Activated T-helper 1 cell treated with anti-CD3 and anti-CD28 coated beads, Interleukin-12 subunit alpha, Interleukin-12 subunit beta, Interleukin-2, Interleukin-4 antibody, amounts not matched to agents 30 ng/mL and 10 ng/mL and 1 ng/mL, durations not matched to agents 14 hours and 24 hours and 36 hours (primary cell): ENCODE measurements at regions not wholly inside any gene's neighbourhood (a gene's known extent, or its start where the extent isn't known, plus 50 kb on each side); places are given as distances from the start of the nearest gene placed in this dataset.

Experiments used
- DNase-seq: peaks from one replicate; pipeline ENCODE4 v3.0.0; 2021; ENCODE audit warnings: low spot score
- H3K27ac Mint-ChIP-seq: one replicate; pipeline ENCODE4 v1.8.0; 2021; ENCODE audit warnings: mild to moderate bottlenecking, mixed read lengths
- H3K27me3 Mint-ChIP-seq: one replicate; pipeline ENCODE4 v1.8.0; 2022; ENCODE audit warnings: mild to moderate bottlenecking, moderate library complexity, mixed read lengths; ENCODE audit not compliant: insufficient read depth
- H3K36me3 Mint-ChIP-seq: one replicate; pipeline ENCODE4 v1.8.0; 2021; ENCODE audit warnings: low read depth, mixed read lengths
- H3K4me1 Mint-ChIP-seq: one replicate; pipeline ENCODE4 v1.8.0; 2021; ENCODE audit warnings: low read depth, mixed read lengths
- H3K4me3 Mint-ChIP-seq: one replicate; pipeline ENCODE4 v1.8.0; 2021; ENCODE audit warnings: mild to moderate bottlenecking, moderate library complexity, mixed read lengths
- H3K9me3 Mint-ChIP-seq: one replicate; pipeline ENCODE4 v1.8.0; 2021; ENCODE audit warnings: mixed read lengths
- intact Hi-C: fragments of 100-400 bp; cut with micrococcal nuclease; formaldehyde crosslinking; loops from one replicate; pipeline ENCODE4 v1.15.1; 2024

DNA sequence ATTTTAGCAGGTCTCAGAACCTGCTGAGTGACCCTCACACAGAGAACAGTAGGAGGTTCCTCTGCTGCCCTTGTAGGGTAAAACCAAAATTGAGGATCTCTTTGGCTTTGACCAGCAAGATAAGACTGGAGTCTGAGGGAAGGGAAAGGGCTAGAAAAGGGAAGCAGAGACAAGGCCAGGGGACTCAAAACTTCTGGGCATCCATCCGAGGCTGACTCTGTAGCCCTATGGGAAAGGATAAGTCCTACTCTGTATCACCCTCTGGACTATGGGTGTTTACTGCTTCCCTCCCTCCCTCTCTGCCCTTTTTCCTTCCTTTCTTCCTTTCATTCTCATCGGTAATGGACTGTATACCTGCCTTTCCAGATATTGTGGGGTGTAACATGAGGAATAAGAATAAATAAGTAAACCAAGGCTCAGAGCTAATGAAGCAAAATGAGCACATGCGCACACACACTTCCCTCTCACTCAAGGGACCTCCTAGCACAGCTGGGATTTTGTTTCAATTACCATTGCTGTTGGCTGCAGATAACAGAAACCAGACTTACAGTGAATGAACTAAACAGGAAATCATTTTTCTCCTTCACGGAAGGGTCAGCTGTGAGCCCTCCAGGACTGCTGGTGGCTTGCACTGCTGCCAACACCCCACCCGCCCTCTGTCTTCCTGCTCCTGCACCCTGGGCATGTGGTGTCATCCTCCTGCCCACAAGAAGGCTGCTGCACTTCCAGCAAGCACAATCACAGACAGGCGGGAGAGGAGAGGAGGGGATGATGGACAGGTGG, 404.4 kb upstream of the CCDC196 start:
- H3K36me3 Mint-ChIP-seq, result no peaks in the 10 kb centered on the region
- H3K4me1 Mint-ChIP-seq, result no peaks in the 10 kb centered on the region
- H3K27ac Mint-ChIP-seq, result no peak overlapping the region
- intact Hi-C loops, result no loop called here
- no peak overlapping the region for H3K4me3 Mint-ChIP-seq
- DNase-seq, result no peak
- H3K27me3 Mint-ChIP-seq, result peaks cover 24% of the 10 kb centered on the region
- no peaks in the 10 kb centered on the region for H3K9me3 Mint-ChIP-seq

GRCh38 chr14:66085224-66085623, 400.9 kb upstream of the CCDC196 start:
- intact Hi-C loops, result no loop called here
- no peaks in the 10 kb centered on the region for H3K9me3 Mint-ChIP-seq

DNA sequence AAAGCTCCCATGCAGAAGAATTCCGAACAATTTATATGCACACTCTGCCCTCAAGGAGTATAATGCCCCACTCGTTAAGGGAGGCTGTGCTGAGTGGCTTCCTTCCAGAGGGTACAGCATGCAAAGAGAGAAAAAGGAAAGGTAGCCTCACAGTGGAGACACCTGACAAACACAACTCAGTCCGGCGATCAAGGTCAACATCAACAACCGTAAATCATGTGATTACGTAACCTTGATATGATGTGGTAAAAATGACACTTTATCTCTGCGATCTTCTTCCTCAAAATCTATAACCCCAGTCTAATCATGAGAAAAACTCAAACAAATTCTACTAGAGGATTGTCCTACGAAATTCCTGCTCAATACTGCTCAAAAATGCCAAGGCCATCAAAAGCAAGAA, 400.5 kb upstream of the CCDC196 start:
- intact Hi-C loops, result no loop called here
- Mint-ChIP-seq H3K4me3 (no peak overlapping the region), H3K36me3 (no peaks in the 10 kb centered on the region), H3K27ac (no peak overlapping the region), H3K9me3 (no peaks in the 10 kb centered on the region), H3K27me3 (peaks cover 30% of the 10 kb centered on the region), H3K4me1 (no peaks in the 10 kb centered on the region)
- DNase-seq, result no peak

More at GRCh38 chr14:66085224-66085623, 400.9 kb upstream of the CCDC196 start:
- Mint-ChIP-seq H3K27ac (no peak overlapping the region), H3K27me3 (peaks cover 30% of the 10 kb centered on the region), H3K4me1 (no peaks in the 10 kb centered on the region), H3K36me3 (no peaks in the 10 kb centered on the region), H3K4me3 (no peak overlapping the region)
- no peak for DNase-seq

DNA sequence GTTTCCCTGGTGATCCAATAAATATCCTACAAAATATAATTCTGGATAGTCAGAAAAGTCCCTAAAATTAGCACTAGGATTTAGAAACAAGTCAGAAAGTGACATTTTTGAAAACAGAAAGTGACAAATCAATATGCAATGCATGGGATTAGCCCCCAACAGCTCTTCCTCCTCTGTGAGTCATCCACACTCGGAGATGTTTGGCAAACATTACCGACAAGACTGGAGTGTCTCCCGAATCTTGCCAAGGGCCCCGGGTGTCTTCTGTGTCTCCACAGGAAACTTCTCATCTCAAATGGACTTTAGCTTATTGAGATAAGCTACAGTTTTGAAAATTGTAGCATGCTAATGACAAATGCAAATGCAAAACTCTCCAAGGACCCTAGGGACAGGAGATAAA, 398.9 kb upstream of the CCDC196 start:
- H3K9me3 Mint-ChIP-seq, result no peaks in the 10 kb centered on the region
- no peaks in the 10 kb centered on the region for H3K4me1 Mint-ChIP-seq
- H3K27me3 Mint-ChIP-seq, result peaks cover 26% of the 10 kb centered on the region
- no peak for DNase-seq
- no peaks in the 10 kb centered on the region for H3K36me3 Mint-ChIP-seq
- intact Hi-C loops, result no loop called here
- no peak overlapping the region for H3K27ac Mint-ChIP-seq
- H3K4me3 Mint-ChIP-seq, result no peak overlapping the region

- intact Hi-C loops, result no loop called here
- H3K4me1 Mint-ChIP-seq, result no peaks in the 10 kb centered on the region
- H3K9me3 Mint-ChIP-seq, result no peaks in the 10 kb centered on the region
- H3K4me3 Mint-ChIP-seq, result no peak overlapping the region
- H3K27me3 Mint-ChIP-seq, result peaks cover 19% of the 10 kb centered on the region
- DNase-seq, result no peak
- H3K36me3 Mint-ChIP-seq, result no peaks in the 10 kb centered on the region
- no peak overlapping the region for H3K27ac Mint-ChIP-seq
Observed at GRCh38 chr14:66088656-66089055, 397.5 kb upstream of the CCDC196 start.

DNA sequence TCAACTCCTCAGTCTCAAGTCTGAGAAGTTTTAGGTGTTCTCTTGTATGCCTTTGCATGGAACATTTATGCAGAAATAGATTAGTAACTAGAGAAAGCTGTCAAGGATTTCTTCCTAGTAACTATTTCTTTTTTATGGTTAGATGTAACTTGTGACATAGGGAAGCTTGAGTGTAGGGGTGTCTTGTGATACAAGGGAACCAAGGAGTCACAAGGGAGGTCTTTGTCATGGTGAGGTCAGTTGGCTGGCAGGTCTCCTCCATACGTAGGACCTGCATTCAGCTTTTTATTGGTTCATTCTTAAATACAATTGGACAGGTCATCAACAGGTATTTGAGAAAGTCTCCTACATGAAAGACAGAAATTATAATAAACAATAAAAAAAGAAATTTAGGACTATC, 394.0 kb upstream of the CCDC196 start:
- H3K9me3 Mint-ChIP-seq, result no peaks in the 10 kb centered on the region
- intact Hi-C loops, result no loop called here
- H3K27ac Mint-ChIP-seq, result no peak overlapping the region
- no peaks in the 10 kb centered on the region for H3K4me1 Mint-ChIP-seq
- H3K4me3 Mint-ChIP-seq, result no peak overlapping the region
- no peaks in the 10 kb centered on the region for H3K36me3 Mint-ChIP-seq
- H3K27me3 Mint-ChIP-seq, result peaks cover 16% of the 10 kb centered on the region
- no peak for DNase-seq

DNA sequence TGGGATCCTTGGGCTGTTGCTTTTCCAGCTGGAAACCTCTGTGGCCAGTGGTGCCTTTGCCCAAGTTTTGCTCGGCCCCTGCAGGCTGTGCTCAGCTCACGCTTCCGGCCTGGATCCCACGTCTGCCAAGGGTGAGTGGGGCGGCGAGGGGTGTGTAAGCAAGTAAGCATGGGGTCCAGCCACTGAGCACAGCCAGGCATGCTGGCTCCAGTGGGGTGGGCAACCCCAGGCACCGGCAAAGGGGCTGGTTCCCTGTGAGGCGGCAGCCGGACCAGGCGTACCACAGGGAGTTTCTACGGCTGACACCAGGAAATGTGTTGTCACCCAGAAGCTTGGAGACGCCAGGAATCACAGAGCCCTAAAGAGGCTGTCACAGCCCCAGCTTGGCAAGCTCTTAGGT, 393.4 kb upstream of the CCDC196 start:
- Mint-ChIP-seq H3K4me3 (no peak overlapping the region), H3K9me3 (no peaks in the 10 kb centered on the region), H3K36me3 (no peaks in the 10 kb centered on the region), H3K27ac (no peak overlapping the region), H3K4me1 (no peaks in the 10 kb centered on the region), H3K27me3 (peaks cover 17% of the 10 kb centered on the region)
- intact Hi-C loops, result no loop called here
- no peak for DNase-seq

DNA sequence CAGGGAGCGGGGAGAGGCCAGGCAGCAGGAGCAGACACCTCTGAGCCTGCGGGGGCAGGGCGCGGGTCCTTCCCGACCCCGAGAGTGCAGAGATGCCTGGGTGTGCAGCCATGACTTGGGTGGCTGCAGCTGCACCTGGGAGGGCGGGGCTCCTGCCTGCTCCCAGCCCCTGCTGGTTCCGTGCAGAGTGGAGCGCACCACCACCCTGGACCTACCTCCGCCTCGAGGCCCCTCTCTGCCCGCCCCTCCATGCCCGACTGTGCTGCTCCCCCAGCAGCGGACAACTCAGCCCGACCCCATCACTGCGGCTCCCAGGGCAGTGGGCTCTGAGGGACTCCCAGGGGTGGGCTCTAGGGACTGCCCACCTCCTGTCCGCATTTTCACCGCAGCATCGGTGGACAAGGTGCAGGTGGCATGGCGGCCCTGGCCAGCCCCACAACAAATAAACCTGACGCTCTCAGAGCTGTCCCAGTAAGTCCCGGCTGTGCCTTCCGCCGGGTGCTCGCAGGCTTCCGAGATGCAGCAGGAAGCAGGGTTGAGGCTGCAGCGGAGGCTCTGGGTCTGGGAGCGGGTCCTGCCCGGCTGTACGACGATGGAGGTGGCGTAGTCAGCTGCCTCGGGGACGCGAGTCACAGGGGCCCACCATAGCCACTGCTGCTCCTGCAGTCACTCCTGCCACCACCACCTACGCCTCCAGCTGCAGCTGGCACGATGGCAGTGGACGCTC, 392.0 kb upstream of the CCDC196 start:
- H3K27ac Mint-ChIP-seq, result no peak overlapping the region

GRCh38 chr14:66099451-66099850, 386.7 kb upstream of the CCDC196 start:
- Mint-ChIP-seq H3K9me3 (no peaks in the 10 kb centered on the region), H3K4me3 (no peak overlapping the region), H3K36me3 (no peaks in the 10 kb centered on the region), H3K27ac (no peak overlapping the region), H3K4me1 (peaks cover 7% of the 10 kb centered on the region), H3K27me3 (peaks cover 16% of the 10 kb centered on the region)
- intact Hi-C loops, result no loop called here
- DNase-seq, result no peak

More for the DNA sequence above, 392.0 kb upstream of the CCDC196 start:
- Mint-ChIP-seq H3K9me3 (no peaks in the 10 kb centered on the region), H3K4me1 (no peaks in the 10 kb centered on the region), H3K4me3 (no peak overlapping the region), H3K27me3 (peaks cover 14% of the 10 kb centered on the region), H3K36me3 (no peaks in the 10 kb centered on the region)
- intact Hi-C loops, result no loop called here
- DNase-seq, result no peak

DNA sequence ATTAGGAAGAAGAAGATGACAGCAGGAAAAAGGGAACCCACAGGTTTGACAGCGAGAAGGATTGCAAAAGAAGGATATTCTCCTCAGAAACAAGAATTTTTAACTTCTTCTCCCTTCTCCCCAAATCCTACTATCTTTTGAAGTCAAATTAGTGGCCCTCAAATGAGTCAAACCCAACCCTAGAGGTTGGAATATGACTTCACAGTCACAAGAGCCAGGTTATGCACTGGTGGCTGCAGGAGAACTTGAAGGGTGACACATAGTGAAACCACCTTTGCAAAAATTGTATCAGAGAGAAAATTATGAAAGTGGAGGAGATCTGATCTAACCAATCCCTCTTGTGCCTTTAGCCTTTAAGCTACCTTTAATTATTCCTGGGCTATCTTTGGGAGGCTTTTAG, 386.2 kb upstream of the CCDC196 start:
- no peak overlapping the region for H3K27ac Mint-ChIP-seq
- intact Hi-C loops, result loop anchor here (1.0 kb wide), 1 partner anchor 92 kb away; no protein-coding TSS in a partner anchor
- H3K4me1 Mint-ChIP-seq, result peaks cover 7% of the 10 kb centered on the region
- H3K4me3 Mint-ChIP-seq, result no peak overlapping the region
- DNase-seq, result no peak
- H3K36me3 Mint-ChIP-seq, result no peaks in the 10 kb centered on the region
- peaks cover 16% of the 10 kb centered on the region for H3K27me3 Mint-ChIP-seq
- H3K9me3 Mint-ChIP-seq, result no peaks in the 10 kb centered on the region

DNA sequence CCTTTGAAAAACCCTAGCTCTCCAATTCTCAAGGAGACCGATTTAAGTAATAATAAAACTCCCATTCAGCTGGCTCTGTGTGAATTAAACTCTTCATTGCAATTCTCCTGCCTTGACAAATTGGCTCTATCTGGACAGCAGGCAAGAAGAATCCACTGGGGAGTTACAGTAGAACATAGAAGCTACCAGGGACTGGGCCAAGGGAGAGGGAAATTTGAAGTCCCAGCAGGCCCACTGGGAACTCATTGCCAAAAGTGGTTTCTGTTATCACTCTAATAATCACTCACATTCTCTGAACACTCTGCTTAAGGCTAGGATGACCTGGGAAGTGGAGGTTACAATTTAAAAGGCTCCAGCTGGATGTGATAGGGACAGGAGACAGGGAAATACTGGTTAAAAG, 384.5 kb upstream of the CCDC196 start:
- H3K4me1 Mint-ChIP-seq, result peaks cover 17% of the 10 kb centered on the region
- intact Hi-C loops, result no loop called here
- H3K27me3 Mint-ChIP-seq, result peaks cover 6% of the 10 kb centered on the region
- H3K27ac Mint-ChIP-seq, result no peak overlapping the region
- H3K9me3 Mint-ChIP-seq, result no peaks in the 10 kb centered on the region
- H3K4me3 Mint-ChIP-seq, result no peak overlapping the region
- DNase-seq, result no peak
- no peaks in the 10 kb centered on the region for H3K36me3 Mint-ChIP-seq

DNA sequence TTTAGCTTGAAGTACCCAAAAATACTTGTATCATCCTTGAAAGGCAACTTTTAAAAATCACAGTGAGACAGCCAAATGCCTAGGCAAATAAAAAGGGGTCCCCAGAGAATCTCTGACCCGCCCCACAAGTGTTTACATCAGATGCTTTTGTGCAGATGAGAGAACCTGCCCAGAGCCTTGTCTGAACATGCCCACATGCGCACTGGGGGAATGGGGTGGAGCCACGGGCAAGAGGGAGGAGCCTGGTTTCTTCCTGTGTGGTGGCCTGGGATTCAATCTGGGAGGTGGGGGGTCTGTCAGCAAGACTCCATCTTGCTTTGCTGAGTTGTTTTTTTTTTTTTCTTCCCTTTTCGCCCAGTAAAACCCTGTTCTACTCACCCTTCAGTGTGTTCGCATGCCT, 381.7 kb upstream of the CCDC196 start:
- peaks cover 3% of the 10 kb centered on the region for H3K27me3 Mint-ChIP-seq
- no peaks in the 10 kb centered on the region for H3K9me3 Mint-ChIP-seq
- DNase-seq, result no peak
- intact Hi-C loops, result no loop called here
- no peaks in the 10 kb centered on the region for H3K36me3 Mint-ChIP-seq
- H3K4me1 Mint-ChIP-seq, result peaks cover 17% of the 10 kb centered on the region
- no peak overlapping the region for H3K27ac Mint-ChIP-seq
- no peak overlapping the region for H3K4me3 Mint-ChIP-seq

- H3K27ac Mint-ChIP-seq, result no peak overlapping the region
- no peak overlapping the region for H3K4me3 Mint-ChIP-seq
- no peak for DNase-seq
- no peaks in the 10 kb centered on the region for H3K36me3 Mint-ChIP-seq
- H3K27me3 Mint-ChIP-seq, result peaks cover 2% of the 10 kb centered on the region
- no peaks in the 10 kb centered on the region for H3K9me3 Mint-ChIP-seq
- peaks cover 10% of the 10 kb centered on the region for H3K4me1 Mint-ChIP-seq
- intact Hi-C loops, result no loop called here
Observed at GRCh38 chr14:66105815-66106214, 380.4 kb upstream of the CCDC196 start.
